ENCODE measurements at regions not wholly inside any gene's neighbourhood (a gene's known extent, or its start where the extent isn't known, plus 50 kb on each side); places are given as distances from the start of the nearest gene placed in this dataset.
"Not testable (repeated sequence)": the region's sequence is repeated elsewhere in the genome, so short reads cannot be mapped to it uniquely, and the experiment has no call there.

DNA sequence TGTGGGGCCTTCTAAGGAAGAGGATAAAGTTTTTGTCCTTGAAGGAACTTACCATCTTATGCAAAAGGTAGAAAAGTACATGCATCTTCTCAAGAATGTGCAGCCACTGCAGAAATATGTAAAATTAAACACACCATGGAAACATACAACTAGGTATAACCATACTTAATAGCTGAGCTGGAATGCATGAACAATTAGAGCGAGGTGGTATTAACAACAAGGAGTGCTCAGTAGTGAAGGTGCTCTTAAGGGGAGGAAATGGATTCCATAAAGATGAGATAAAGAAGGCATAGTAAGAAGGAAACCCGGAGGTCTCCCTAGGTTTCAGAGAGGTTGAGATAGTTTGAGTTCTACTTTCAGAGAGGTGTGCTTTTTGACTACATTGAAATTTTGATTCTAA, 415.9 kb downstream of the NDFIP2 start:
- no peaks in the 10 kb centered on the region for H4K20me1 ChIP-seq (ENCODE audit: insufficient read depth)

DNA sequence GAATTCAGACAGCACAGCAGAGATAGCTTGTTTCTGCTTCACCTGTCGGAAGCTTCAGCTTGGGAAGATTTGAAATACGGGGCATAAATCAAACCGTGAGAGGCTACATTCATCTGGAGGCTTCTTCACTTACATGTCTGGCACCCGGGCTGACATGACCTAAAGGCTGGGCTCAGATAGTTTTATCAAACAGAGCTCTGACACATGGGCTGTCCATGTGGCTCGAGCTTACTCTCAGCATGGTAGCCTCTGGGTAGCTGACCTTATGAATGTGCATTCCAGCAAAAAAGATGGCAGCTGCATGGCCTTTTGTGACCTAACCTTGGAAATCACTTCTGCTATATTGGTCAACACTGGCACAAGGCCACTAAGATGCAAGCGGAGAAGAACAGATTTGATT, 414.5 kb downstream of the NDFIP2 start:
- Histone ChIP-seq H3K36me3 (ENCODE audit: insufficient read depth) (no peaks in the 10 kb centered on the region), H3K27ac (no peak overlapping the region), H3K79me2 (ENCODE audit: insufficient read depth, low read depth) (no peaks in the 10 kb centered on the region), H3K4me1 (ENCODE audit: low read depth, poor library complexity, severe bottlenecking) (no peaks in the 10 kb centered on the region), H3K4me3 (IDR thresholded peaks at IDR 0.05; ENCODE audit: insufficient read depth, low read depth, low read length) (no peak overlapping the region), H2AFZ (ENCODE audit: low read depth) (no peak overlapping the region), H3K27me3 (ENCODE audit: insufficient read depth, low read depth) (no peaks in the 10 kb centered on the region), H3K9ac (no peak overlapping the region), H4K20me1 (ENCODE audit: insufficient read depth) (no peaks in the 10 kb centered on the region), H3K4me2 (no peak overlapping the region)
- TF ChIP-seq, protein P1, sequence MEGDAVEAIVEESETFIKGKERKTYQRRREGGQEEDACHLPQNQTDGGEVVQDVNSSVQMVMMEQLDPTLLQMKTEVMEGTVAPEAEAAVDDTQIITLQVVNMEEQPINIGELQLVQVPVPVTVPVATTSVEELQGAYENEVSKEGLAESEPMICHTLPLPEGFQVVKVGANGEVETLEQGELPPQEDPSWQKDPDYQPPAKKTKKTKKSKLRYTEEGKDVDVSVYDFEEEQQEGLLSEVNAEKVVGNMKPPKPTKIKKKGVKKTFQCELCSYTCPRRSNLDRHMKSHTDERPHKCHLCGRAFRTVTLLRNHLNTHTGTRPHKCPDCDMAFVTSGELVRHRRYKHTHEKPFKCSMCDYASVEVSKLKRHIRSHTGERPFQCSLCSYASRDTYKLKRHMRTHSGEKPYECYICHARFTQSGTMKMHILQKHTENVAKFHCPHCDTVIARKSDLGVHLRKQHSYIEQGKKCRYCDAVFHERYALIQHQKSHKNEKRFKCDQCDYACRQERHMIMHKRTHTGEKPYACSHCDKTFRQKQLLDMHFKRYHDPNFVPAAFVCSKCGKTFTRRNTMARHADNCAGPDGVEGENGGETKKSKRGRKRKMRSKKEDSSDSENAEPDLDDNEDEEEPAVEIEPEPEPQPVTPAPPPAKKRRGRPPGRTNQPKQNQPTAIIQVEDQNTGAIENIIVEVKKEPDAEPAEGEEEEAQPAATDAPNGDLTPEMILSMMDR (conservative IDR thresholded peaks at IDR 0.05; ENCODE audit: low read depth, low read length) = no peak

More for the DNA sequence above, 415.9 kb downstream of the NDFIP2 start:
- H3K27me3 ChIP-seq (ENCODE audit: insufficient read depth, low read depth) = no peaks in the 10 kb centered on the region
- H3K79me2 ChIP-seq (ENCODE audit: insufficient read depth, low read depth) = no peaks in the 10 kb centered on the region
- no peak overlapping the region for H3K27ac ChIP-seq
- no peak overlapping the region for H3K4me2 ChIP-seq
- no peak overlapping the region for H3K4me3 ChIP-seq (IDR thresholded peaks at IDR 0.05; ENCODE audit: insufficient read depth, low read depth, low read length)
- H2AFZ ChIP-seq (ENCODE audit: low read depth) = no peak overlapping the region
- TF ChIP-seq, protein P1 (conservative IDR thresholded peaks at IDR 0.05; ENCODE audit: low read depth, low read length) = no peak
- no peak overlapping the region for H3K9ac ChIP-seq
- no peaks in the 10 kb centered on the region for H3K4me1 ChIP-seq (ENCODE audit: low read depth, poor library complexity, severe bottlenecking)
- H3K36me3 ChIP-seq (ENCODE audit: insufficient read depth) = no peaks in the 10 kb centered on the region

DNA sequence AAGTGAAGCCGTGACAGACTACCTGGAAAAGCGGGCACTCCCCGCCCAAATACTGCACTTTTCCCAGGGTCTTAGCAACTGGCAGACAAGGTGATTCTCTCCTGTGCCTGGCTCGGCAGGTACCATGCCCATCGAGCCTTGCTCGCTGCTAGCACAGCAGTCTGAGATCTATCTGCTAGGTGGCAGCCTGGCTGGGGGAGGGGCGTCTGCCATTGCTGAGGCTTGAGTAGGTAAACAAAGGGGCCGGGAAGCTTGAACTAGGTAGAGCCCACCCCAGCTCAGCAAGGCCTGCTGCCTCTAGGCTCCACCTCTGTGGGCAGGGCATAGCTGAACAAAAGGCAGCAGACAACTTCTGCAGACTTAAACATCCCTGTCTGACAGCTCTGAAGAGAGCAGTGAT, 406.3 kb downstream of the NDFIP2 start:
- H3K9ac ChIP-seq; H2AFZ ChIP-seq (ENCODE audit: low read depth): not testable (repeated sequence)

DNA sequence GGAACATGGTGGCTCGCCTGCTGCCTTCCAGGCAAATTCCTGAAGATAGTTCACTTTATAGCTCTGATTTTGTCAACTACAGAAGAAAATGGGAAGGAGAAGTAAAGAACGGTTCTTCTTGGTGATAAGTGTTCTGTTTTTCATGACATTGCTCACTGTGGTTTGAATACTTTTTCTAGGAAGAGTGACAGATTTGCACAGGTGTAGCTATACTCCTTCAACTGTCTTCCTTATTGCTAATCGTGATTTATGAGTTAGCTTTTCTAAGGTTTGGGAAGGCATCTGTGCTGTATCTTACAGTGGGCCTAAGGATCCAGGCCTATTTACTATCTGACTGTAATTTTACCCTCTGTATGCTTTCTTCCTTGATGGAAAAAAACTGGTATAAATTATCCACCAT, 405.6 kb downstream of the NDFIP2 start:
- H3K4me2 ChIP-seq = no peak overlapping the region
- no peaks in the 10 kb centered on the region for H4K20me1 ChIP-seq (ENCODE audit: insufficient read depth)
- H3K27me3 ChIP-seq (ENCODE audit: insufficient read depth, low read depth) = no peaks in the 10 kb centered on the region
- TF ChIP-seq, protein P1 (conservative IDR thresholded peaks at IDR 0.05; ENCODE audit: low read depth, low read length) = no peak
- no peaks in the 10 kb centered on the region for H3K36me3 ChIP-seq (ENCODE audit: insufficient read depth)
- no peaks in the 10 kb centered on the region for H3K79me2 ChIP-seq (ENCODE audit: insufficient read depth, low read depth)
- no peak overlapping the region for H3K27ac ChIP-seq
- H3K4me1 ChIP-seq (ENCODE audit: low read depth, poor library complexity, severe bottlenecking) = no peaks in the 10 kb centered on the region
- no peak overlapping the region for H2AFZ ChIP-seq (ENCODE audit: low read depth)
- no peak overlapping the region for H3K9ac ChIP-seq
- no peak overlapping the region for H3K4me3 ChIP-seq (IDR thresholded peaks at IDR 0.05; ENCODE audit: insufficient read depth, low read depth, low read length)

More for the DNA sequence above, 406.3 kb downstream of the NDFIP2 start:
- not testable (repeated sequence) for H3K27ac ChIP-seq; H3K36me3 ChIP-seq (ENCODE audit: insufficient read depth); H4K20me1 ChIP-seq (ENCODE audit: insufficient read depth); H3K79me2 ChIP-seq (ENCODE audit: insufficient read depth, low read depth); H3K27me3 ChIP-seq (ENCODE audit: insufficient read depth, low read depth); H3K4me1 ChIP-seq (ENCODE audit: low read depth, poor library complexity, severe bottlenecking); H3K4me3 ChIP-seq (IDR thresholded peaks at IDR 0.05; ENCODE audit: insufficient read depth, low read depth, low read length); H3K4me2 ChIP-seq

DNA sequence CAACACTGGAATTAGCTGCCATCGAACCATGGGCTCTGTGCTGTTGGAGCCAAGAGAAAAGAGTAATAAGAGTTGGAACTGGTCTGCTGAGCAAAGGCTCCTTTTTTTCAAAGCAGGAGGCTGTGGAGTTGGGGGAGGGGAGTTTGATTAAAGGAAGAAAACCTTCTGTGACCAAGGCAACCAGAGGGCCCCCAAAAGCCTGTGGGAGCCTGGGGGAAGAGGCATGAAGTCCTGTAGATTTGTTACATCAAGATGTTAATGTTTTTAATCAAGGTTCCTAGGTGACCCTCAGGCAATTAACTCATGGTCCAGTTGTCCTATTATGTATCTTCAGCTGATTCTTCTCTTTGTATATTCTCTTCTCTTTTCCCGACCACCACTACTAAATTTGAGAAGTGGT, 403.9 kb downstream of the NDFIP2 start:
- no peak overlapping the region for H3K27ac ChIP-seq
- H3K27me3 ChIP-seq (ENCODE audit: insufficient read depth, low read depth) = no peaks in the 10 kb centered on the region
- H3K9ac ChIP-seq = no peak overlapping the region
- H3K36me3 ChIP-seq (ENCODE audit: insufficient read depth) = no peaks in the 10 kb centered on the region
- TF ChIP-seq, protein P1 (conservative IDR thresholded peaks at IDR 0.05; ENCODE audit: low read depth, low read length) = no peak
- H3K4me1 ChIP-seq (ENCODE audit: low read depth, poor library complexity, severe bottlenecking) = no peaks in the 10 kb centered on the region
- no peaks in the 10 kb centered on the region for H4K20me1 ChIP-seq (ENCODE audit: insufficient read depth)
- no peaks in the 10 kb centered on the region for H3K79me2 ChIP-seq (ENCODE audit: insufficient read depth, low read depth)
- no peak overlapping the region for H3K4me2 ChIP-seq
- H3K4me3 ChIP-seq (IDR thresholded peaks at IDR 0.05; ENCODE audit: insufficient read depth, low read depth, low read length) = no peak overlapping the region
- no peak overlapping the region for H2AFZ ChIP-seq (ENCODE audit: low read depth)
